HepG2 (cell line): ENCODE measurements at regions not wholly inside any gene's neighbourhood (a gene's known extent, or its start where the extent isn't known, plus 50 kb on each side); places are given as distances from the start of the nearest gene placed in this dataset.

Experiments used
- GABPA ChIP-seq, 2 experiments: IDR thresholded peaks; 2 replicates each; pipeline ENCODE4 v1.6.1; 2011 to 2016; ENCODE audit warnings: low read depth in 2 of 2, low read length in 1 of 2, missing biosample characterization in 1 of 2, missing genetic modification characterization in 1 of 2
- HNF4G ChIP-seq, 2 experiments: sonication (generic) in 1 of 2; formaldehyde crosslinking in 1 of 2; IDR thresholded peaks; 2 replicates each; pipeline versions ENCODE4 v1.4.0 to v1.6.1; 2011 to 2020; ENCODE audit warnings: borderline replicate concordance in 2 of 2, low read depth in 2 of 2, mild to moderate bottlenecking in 2 of 2, low read length in 1 of 2, missing genetic modification reagents in 1 of 2, moderate library complexity in 1 of 2
- RFXAP ChIP-seq: sonication (generic); formaldehyde crosslinking; IDR thresholded peaks from 2 replicates; pipeline ENCODE4 v1.4.0; 2020; ENCODE audit warnings: missing genetic modification reagents, borderline replicate concordance
- ZNF350 ChIP-seq: sonication (generic); formaldehyde crosslinking; IDR thresholded peaks from 2 replicates; pipeline ENCODE4 v1.4.0; 2020; ENCODE audit warnings: mild to moderate bottlenecking, low read depth, missing genetic modification reagents, borderline replicate concordance
- TF ChIP-seq, protein P1 (sequence below): sonication (generic); formaldehyde crosslinking; IDR thresholded peaks from 2 replicates; pipeline ENCODE4 v1.5.0; 2020; ENCODE audit warnings: missing genetic modification reagents, mild to moderate bottlenecking, borderline replicate concordance

DNA sequence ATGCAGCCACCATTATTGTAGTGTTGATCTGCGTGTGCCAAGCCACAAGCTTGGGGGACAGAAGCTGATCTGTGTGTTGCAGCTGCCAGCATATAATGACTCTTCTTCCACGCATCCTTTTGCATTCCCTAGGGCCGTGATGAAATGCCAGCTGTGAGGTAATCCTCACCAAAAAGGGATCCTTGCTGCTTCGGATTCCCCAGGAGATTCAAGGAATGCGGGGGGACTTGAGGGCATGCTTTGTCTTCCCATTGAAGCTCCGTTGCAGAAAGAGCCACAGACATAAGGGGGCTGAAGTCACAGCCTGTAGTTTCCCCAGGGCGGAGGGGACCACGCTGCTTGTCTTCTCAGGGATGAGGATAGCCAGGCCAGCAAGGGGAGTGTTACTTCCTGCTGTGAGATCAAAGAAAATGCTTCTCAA, 281.6 kb upstream of the FMN2 start:
- no peak for TF ChIP-seq ZNF350 (CRISPR knock-in tag)
- TF ChIP-seq RFXAP: no peak
- no peak for TF ChIP-seq GABPA (IDR thresholded peaks at IDR 0.05; ENCODE audit: low read depth, low read length)
- no peak for TF ChIP-seq GABPA (CRISPR knock-in tag; IDR thresholded peaks at IDR 0.05; ENCODE audit: low read depth)
- no peak for TF ChIP-seq HNF4G (IDR thresholded peaks at IDR 0.05; ENCODE audit: borderline replicate concordance, low read depth, low read length)
- TF ChIP-seq HNF4G (CRISPR knock-in tag; IDR thresholded peaks at IDR 0.05; ENCODE audit: borderline replicate concordance, low read depth): no peak
- TF ChIP-seq, protein P1, sequence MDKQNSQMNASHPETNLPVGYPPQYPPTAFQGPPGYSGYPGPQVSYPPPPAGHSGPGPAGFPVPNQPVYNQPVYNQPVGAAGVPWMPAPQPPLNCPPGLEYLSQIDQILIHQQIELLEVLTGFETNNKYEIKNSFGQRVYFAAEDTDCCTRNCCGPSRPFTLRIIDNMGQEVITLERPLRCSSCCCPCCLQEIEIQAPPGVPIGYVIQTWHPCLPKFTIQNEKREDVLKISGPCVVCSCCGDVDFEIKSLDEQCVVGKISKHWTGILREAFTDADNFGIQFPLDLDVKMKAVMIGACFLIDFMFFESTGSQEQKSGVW (CRISPR knock-in tag): no peak
